Right atrium auricular region (tissue), 2 donors: ENCODE measurements at regions not wholly inside any gene's neighbourhood (a gene's known extent, or its start where the extent isn't known, plus 50 kb on each side); places are given as distances from the start of the nearest gene placed in this dataset.

Experiments
- DNase-seq: peaks from one replicate; pipeline ENCODE4 v3.0.0-alpha.2; 2019; ENCODE audit warnings: low spot score
- H3K27ac ChIP-seq, 2 donors: fragments of 200-600 bp; sonication (generic); 1 replicate in 1 of 2; 2 replicates in 1 of 2; pipeline ENCODE4 v1.5.1; 2016 to 2019
- H3K27me3 ChIP-seq, 2 donors: fragments of 200-600 bp; sonication (generic); one replicate each; pipeline versions ENCODE4 v1.5.1 to v1.6.0; 2017 to 2019
- H3K36me3 ChIP-seq: fragments of 200-600 bp; sonication (generic); one replicate; pipeline ENCODE4 v1.5.1; 2016
- H3K4me1 ChIP-seq, 2 donors: fragments of 200-600 bp; sonication (generic); one replicate each; pipeline versions ENCODE4 v1.5.1 to v1.6.0; 2017 to 2019
- H3K4me3 ChIP-seq, 2 donors: fragments of 200-600 bp; sonication (generic); 1 replicate in 1 of 2; 2 replicates in 1 of 2; pipeline ENCODE4 v1.5.1; 2017 to 2019; ENCODE audit warnings: mild to moderate bottlenecking in 1 of 2, moderate library complexity in 1 of 2
- H3K9me3 ChIP-seq, 2 donors: fragments of 200-600 bp; sonication (generic); one replicate each; pipeline ENCODE4 v1.5.1; 2019
- TF ChIP-seq, protein P1 (sequence below), 2 donors: fragments of 200-600 bp; sonication (generic); IDR thresholded peaks; one replicate each; pipeline ENCODE4 v1.5.1; 2019; ENCODE audit warnings: antibody characterized with exemption in 2 of 2

DNA sequence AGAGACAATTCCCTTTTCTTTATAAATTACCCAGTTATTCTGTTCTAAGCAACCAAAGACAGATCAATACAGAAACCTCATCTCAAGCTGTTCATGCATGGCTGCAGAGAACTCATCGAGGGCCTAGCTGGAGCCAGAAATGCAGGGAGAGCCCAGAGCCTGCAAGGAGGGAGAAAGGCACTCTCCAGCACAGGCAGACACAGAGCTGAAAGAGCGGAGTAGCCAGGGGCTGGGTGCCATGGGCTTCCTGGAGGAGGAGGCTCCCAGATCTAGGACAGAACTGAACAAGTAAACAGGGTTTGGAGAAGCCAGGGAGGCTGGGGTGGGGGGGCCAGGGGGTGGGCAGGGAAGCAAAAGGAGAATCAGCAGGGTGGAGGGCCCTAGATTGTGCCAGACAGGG lies 144.2 kb upstream of the ZNF507 start:
- Histone ChIP-seq H3K36me3 (no peaks in the 10 kb centered on the region), H3K4me1 (no peaks in the 10 kb centered on the region), H3K27ac (no peak overlapping the region), H3K4me3 (no peak overlapping the region), H3K9me3 (no peaks in the 10 kb centered on the region), H3K27me3 (no peaks in the 10 kb centered on the region)
- DNase-seq, result no peak
- TF ChIP-seq, protein P1, sequence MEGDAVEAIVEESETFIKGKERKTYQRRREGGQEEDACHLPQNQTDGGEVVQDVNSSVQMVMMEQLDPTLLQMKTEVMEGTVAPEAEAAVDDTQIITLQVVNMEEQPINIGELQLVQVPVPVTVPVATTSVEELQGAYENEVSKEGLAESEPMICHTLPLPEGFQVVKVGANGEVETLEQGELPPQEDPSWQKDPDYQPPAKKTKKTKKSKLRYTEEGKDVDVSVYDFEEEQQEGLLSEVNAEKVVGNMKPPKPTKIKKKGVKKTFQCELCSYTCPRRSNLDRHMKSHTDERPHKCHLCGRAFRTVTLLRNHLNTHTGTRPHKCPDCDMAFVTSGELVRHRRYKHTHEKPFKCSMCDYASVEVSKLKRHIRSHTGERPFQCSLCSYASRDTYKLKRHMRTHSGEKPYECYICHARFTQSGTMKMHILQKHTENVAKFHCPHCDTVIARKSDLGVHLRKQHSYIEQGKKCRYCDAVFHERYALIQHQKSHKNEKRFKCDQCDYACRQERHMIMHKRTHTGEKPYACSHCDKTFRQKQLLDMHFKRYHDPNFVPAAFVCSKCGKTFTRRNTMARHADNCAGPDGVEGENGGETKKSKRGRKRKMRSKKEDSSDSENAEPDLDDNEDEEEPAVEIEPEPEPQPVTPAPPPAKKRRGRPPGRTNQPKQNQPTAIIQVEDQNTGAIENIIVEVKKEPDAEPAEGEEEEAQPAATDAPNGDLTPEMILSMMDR (IDR thresholded peaks at IDR 0.05), result no peak

DNA sequence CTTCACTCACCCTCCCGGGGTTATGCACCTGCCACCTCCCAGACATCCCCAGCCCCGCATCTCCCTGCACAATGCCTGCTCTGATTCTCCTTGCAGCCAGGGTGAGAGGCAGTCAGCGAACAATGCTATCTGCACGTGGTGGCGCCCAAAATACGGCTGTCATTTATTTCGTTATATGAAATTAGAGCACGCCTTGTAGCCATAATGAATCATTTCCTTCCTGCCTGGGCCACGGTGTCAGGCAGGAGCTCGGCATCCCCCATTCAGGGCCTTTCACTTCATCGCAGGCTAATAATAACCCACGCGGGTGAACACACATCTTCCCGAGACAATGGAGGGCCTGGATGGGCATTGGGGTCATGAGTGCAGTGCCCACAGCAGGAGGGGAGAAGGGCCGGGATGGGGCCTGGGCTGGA lies 143.8 kb upstream of the ZNF507 start:
- Histone ChIP-seq H3K4me3 (no peak overlapping the region), H3K27ac (no peak overlapping the region), H3K4me1 (no peaks in the 10 kb centered on the region), H3K36me3 (no peaks in the 10 kb centered on the region), H3K9me3 (no peaks in the 10 kb centered on the region), H3K27me3 (no peaks in the 10 kb centered on the region)
- DNase-seq, result no peak
- TF ChIP-seq, protein P1 (IDR thresholded peaks at IDR 0.05), result no peak

DNA sequence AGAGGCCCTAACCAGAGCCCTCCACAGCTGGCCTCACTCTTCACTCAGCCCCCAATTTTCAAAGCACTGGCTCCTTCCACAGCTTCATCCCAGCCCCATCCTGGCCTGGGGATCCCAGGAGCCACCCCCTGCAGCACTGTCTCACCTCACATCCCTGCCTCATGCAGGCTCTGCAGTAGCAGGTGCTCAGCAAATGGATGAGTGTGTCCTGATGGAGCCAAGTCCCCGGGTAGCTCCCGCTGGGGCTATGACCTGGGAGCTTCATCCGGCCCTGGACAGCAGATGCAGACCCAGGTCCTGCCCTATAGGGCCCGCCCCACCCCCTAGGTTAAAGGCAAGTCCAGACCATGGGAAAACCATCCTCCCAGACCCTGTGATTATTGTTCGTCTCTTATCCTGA lies 143.2 kb upstream of the ZNF507 start:
- DNase-seq, result no peak
- TF ChIP-seq, protein P1 (IDR thresholded peaks at IDR 0.05), result no peak
- Histone ChIP-seq H3K4me3 (no peak overlapping the region), H3K9me3 (no peaks in the 10 kb centered on the region), H3K27ac (no peak overlapping the region), H3K27me3 (no peaks in the 10 kb centered on the region), H3K36me3 (no peaks in the 10 kb centered on the region), H3K4me1 (no peaks in the 10 kb centered on the region)

DNA sequence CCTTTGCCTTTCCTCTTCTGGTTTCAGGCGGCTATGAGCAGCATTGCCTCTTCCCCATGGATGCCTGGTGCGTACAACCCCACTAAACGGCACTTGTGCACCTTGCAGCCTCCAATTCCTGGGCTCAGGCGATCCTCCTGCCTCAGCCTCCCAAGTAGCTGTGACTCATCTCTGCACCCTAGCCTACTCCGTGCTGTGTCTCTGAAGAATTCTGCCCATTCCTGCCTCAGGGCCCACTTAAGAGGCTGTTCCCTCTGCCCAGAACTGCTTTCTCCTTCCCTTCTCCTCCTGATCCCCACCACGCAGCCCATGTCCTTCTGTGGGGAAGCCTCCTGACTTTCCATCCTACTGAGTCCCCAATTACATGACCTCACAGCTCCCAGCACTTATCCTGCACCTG lies 142.2 kb upstream of the ZNF507 start:
- Histone ChIP-seq H3K4me3 (no peak overlapping the region), H3K27me3 (no peaks in the 10 kb centered on the region), H3K36me3 (no peaks in the 10 kb centered on the region), H3K4me1 (no peaks in the 10 kb centered on the region), H3K9me3 (no peaks in the 10 kb centered on the region), H3K27ac (no peak overlapping the region)
- DNase-seq, result peak; percentile 28
- TF ChIP-seq, protein P1 (IDR thresholded peaks at IDR 0.05), result no peak

DNA sequence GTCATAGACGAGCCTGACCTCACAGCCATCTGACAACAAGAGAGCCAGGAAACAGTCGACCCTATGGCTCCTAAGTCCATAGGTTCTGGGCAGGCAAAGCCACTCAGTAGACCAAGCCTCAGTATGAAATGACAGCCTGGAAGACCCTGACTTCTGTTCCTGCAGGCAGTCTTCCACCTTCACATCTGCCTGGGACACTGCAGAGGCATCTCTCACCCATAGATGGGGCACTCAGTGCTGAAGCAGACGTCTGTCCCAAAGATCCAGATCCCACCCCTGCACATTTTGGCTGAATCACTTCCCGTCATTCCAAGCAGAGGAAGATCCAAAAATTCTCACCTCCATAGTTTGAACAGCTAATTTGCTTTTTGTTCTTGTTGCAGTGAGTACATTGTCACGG lies 139.3 kb upstream of the ZNF507 start:
- TF ChIP-seq, protein P1 (IDR thresholded peaks at IDR 0.05), result no peak
- no peak for DNase-seq
- no peaks in the 10 kb centered on the region for H3K27me3 ChIP-seq
- no peak overlapping the region for H3K4me3 ChIP-seq
- no peak overlapping the region for H3K27ac ChIP-seq
- no peaks in the 10 kb centered on the region for H3K4me1 ChIP-seq
- H3K36me3 ChIP-seq, result no peaks in the 10 kb centered on the region
- peaks cover 0 to 12% of the 10 kb centered on the region in 2 donors for H3K9me3 ChIP-seq

DNA sequence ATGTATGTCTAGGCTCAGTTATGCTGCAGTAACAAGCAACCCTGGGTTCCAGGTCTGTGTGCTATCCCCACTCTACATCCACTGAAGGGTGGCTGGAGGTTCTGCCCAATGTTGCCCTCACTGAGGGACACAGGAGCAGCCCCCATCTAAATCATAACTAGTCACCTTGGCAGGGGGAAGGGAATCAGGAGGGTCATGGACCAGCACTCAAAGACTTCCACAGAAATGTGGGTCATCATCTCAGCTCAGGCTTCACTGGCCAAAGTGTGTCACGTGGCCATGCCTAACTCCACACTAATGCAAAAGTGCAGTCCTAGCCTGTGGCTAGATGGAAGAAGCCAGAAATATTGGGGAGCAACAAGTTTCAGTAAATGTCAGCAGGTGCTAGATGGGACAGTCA lies 137.3 kb upstream of the ZNF507 start:
- DNase-seq, result no peak
- Histone ChIP-seq H3K9me3 (peaks cover 0 to 26% of the 10 kb centered on the region in 2 donors), H3K4me1 (no peaks in the 10 kb centered on the region), H3K27me3 (no peaks in the 10 kb centered on the region), H3K27ac (no peak overlapping the region), H3K36me3 (no peaks in the 10 kb centered on the region), H3K4me3 (no peak overlapping the region)
- TF ChIP-seq, protein P1 (IDR thresholded peaks at IDR 0.05), result no peak
